Central memory CD8-positive, alpha-beta T cell (primary cell): ENCODE measurements at regions not wholly inside any gene's neighbourhood (a gene's known extent, or its start where the extent isn't known, plus 50 kb on each side); places are given as distances from the start of the nearest gene placed in this dataset.

Experiments used
- ATAC-seq: fragments of 150-1000 bp; cut with Tn5 transposase; replicated peaks from 2 replicates; pipeline ENCODE4 v1.10.0; 2022; ENCODE audit warnings: mild to moderate bottlenecking, moderate FRiP score, moderate number of reproducible peaks; ENCODE audit not compliant: poor library complexity, severe bottlenecking; ENCODE audit errors: extremely low read depth
- DNase-seq, 2 donors: peaks; one replicate each; pipeline ENCODE4 v3.0.0; 2021; ENCODE audit warnings: low spot score in 2 of 2
- H3K27ac Mint-ChIP-seq: one replicate; pipeline ENCODE4 v1.8.0; 2022; ENCODE audit warnings: low read depth, mild to moderate bottlenecking, moderate library complexity, mixed read lengths
- H3K27me3 Mint-ChIP-seq: one replicate; pipeline ENCODE4 v1.8.0; 2022; ENCODE audit warnings: mixed read lengths
- H3K36me3 Mint-ChIP-seq: one replicate; pipeline ENCODE4 v1.8.0; 2022; ENCODE audit warnings: mild to moderate bottlenecking, moderate library complexity, mixed read lengths; ENCODE audit not compliant: insufficient read depth
- H3K4me1 Mint-ChIP-seq: one replicate; pipeline ENCODE4 v1.8.0; 2022; ENCODE audit warnings: mixed read lengths
- H3K4me3 Mint-ChIP-seq: one replicate; pipeline ENCODE4 v1.8.0; 2022; ENCODE audit warnings: mild to moderate bottlenecking, moderate library complexity, mixed read lengths
- H3K9me3 Mint-ChIP-seq: one replicate; pipeline ENCODE4 v1.8.0; 2022; ENCODE audit warnings: mixed read lengths

GRCh38 chr2:122020377-122020776, 264.9 kb downstream of the TSN start:
- H3K27ac Mint-ChIP-seq = no peak overlapping the region
- DNase-seq (no peak), ATAC-seq (no peak)
- no peaks in the 10 kb centered on the region for H3K4me1 Mint-ChIP-seq
- H3K27me3 Mint-ChIP-seq = peaks cover 27% of the 10 kb centered on the region
- H3K36me3 Mint-ChIP-seq = peaks cover 2% of the 10 kb centered on the region
- H3K9me3 Mint-ChIP-seq = no peaks in the 10 kb centered on the region
- no peak overlapping the region for H3K4me3 Mint-ChIP-seq

- Mint-ChIP-seq H3K9me3 (no peaks in the 10 kb centered on the region), H3K4me1 (no peaks in the 10 kb centered on the region), H3K4me3 (no peak overlapping the region), H3K36me3 (peaks cover 2% of the 10 kb centered on the region), H3K27ac (no peak overlapping the region), H3K27me3 (peaks cover 33% of the 10 kb centered on the region)
- DNase-seq = no peak
- ATAC-seq = no peak
These were observed 266.5 kb downstream of the TSN start for GRCh38 chr2:122021941-122022340.

- H3K27ac Mint-ChIP-seq = no peak overlapping the region
- no peak for ATAC-seq
These were observed 267.1 kb downstream of the TSN start for GRCh38 chr2:122022531-122022930.

GRCh38 chr2:122023059-122023864, 267.8 kb downstream of the TSN start:
- Mint-ChIP-seq H3K27ac (no peak overlapping the region), H3K27me3 (peaks cover 33% of the 10 kb centered on the region), H3K9me3 (no peaks in the 10 kb centered on the region), H3K4me1 (no peaks in the 10 kb centered on the region), H3K36me3 (peaks cover 2% of the 10 kb centered on the region), H3K4me3 (no peak overlapping the region)
- no peak for DNase-seq
- no peak for ATAC-seq

More at GRCh38 chr2:122022531-122022930, 267.1 kb downstream of the TSN start:
- H3K9me3 Mint-ChIP-seq = no peaks in the 10 kb centered on the region
- no peak for DNase-seq
- peaks cover 2% of the 10 kb centered on the region for H3K36me3 Mint-ChIP-seq
- no peak overlapping the region for H3K4me3 Mint-ChIP-seq
- H3K27me3 Mint-ChIP-seq = peaks cover 33% of the 10 kb centered on the region
- H3K4me1 Mint-ChIP-seq = no peaks in the 10 kb centered on the region

GRCh38 chr2:122027510-122028217, 272.2 kb downstream of the TSN start:
- Mint-ChIP-seq H3K9me3 (no peaks in the 10 kb centered on the region), H3K27ac (no peak overlapping the region), H3K27me3 (peaks cover 16% of the 10 kb centered on the region), H3K4me3 (no peak overlapping the region), H3K36me3 (no peaks in the 10 kb centered on the region), H3K4me1 (no peaks in the 10 kb centered on the region)
- no peak for DNase-seq
- ATAC-seq = no peak

GRCh38 chr2:122028371-122029100, 273.1 kb downstream of the TSN start:
- Mint-ChIP-seq H3K36me3 (no peaks in the 10 kb centered on the region), H3K27ac (no peak overlapping the region), H3K9me3 (no peaks in the 10 kb centered on the region), H3K4me1 (no peaks in the 10 kb centered on the region), H3K4me3 (no peak overlapping the region), H3K27me3 (peaks cover 16% of the 10 kb centered on the region)
- DNase-seq (no peak), ATAC-seq (no peak)

GRCh38 chr2:122029456-122029855, 274.0 kb downstream of the TSN start:
- Mint-ChIP-seq H3K27ac (no peak overlapping the region), H3K4me1 (no peaks in the 10 kb centered on the region), H3K36me3 (no peaks in the 10 kb centered on the region), H3K27me3 (peaks cover 15% of the 10 kb centered on the region), H3K9me3 (no peaks in the 10 kb centered on the region), H3K4me3 (no peak overlapping the region)
- DNase-seq (no peak), ATAC-seq (no peak)

- ATAC-seq (no peak), DNase-seq (no peak)
- no peaks in the 10 kb centered on the region for H3K4me1 Mint-ChIP-seq
- H3K27me3 Mint-ChIP-seq = peaks cover 11% of the 10 kb centered on the region
- H3K4me3 Mint-ChIP-seq = no peak overlapping the region
- H3K27ac Mint-ChIP-seq = no peak overlapping the region
- H3K36me3 Mint-ChIP-seq = no peaks in the 10 kb centered on the region
- H3K9me3 Mint-ChIP-seq = no peaks in the 10 kb centered on the region
These were observed 274.5 kb downstream of the TSN start for GRCh38 chr2:122029945-122030344.

GRCh38 chr2:122031544-122032263, 276.3 kb downstream of the TSN start:
- Mint-ChIP-seq H3K36me3 (no peaks in the 10 kb centered on the region), H3K27ac (no peak overlapping the region), H3K9me3 (no peaks in the 10 kb centered on the region), H3K4me3 (no peak overlapping the region), H3K27me3 (no peaks in the 10 kb centered on the region), H3K4me1 (no peaks in the 10 kb centered on the region)
- ATAC-seq (no peak), DNase-seq (no peak)

- ATAC-seq = no peak
- Mint-ChIP-seq H3K36me3 (no peaks in the 10 kb centered on the region), H3K4me1 (no peaks in the 10 kb centered on the region), H3K4me3 (no peak overlapping the region), H3K27ac (no peak overlapping the region), H3K9me3 (no peaks in the 10 kb centered on the region), H3K27me3 (no peaks in the 10 kb centered on the region)
- DNase-seq = no peak
These were observed 276.8 kb downstream of the TSN start for GRCh38 chr2:122032264-122032645.

- H3K9me3 Mint-ChIP-seq = no peaks in the 10 kb centered on the region
- no peak overlapping the region for H3K4me3 Mint-ChIP-seq
- no peak for ATAC-seq
These were observed 278.3 kb downstream of the TSN start for GRCh38 chr2:122033778-122034177.

GRCh38 chr2:122034344-122034743, 278.9 kb downstream of the TSN start:
- DNase-seq = no peak
- Mint-ChIP-seq H3K9me3 (no peaks in the 10 kb centered on the region), H3K4me3 (no peak overlapping the region), H3K36me3 (no peaks in the 10 kb centered on the region), H3K4me1 (no peaks in the 10 kb centered on the region), H3K27me3 (no peaks in the 10 kb centered on the region), H3K27ac (no peak overlapping the region)
- ATAC-seq = no peak

More at GRCh38 chr2:122033778-122034177, 278.3 kb downstream of the TSN start:
- DNase-seq = no peak
- Mint-ChIP-seq H3K27me3 (no peaks in the 10 kb centered on the region), H3K36me3 (no peaks in the 10 kb centered on the region), H3K4me1 (no peaks in the 10 kb centered on the region), H3K27ac (no peak overlapping the region)
